HT-29 (cell line): ENCODE measurements at regions not wholly inside any gene's neighbourhood (a gene's known extent, or its start where the extent isn't known, plus 50 kb on each side); places are given as distances from the start of the nearest gene placed in this dataset.

Experiments
- DNase-seq: peaks from one replicate; pipeline ENCODE4 v3.0.0-alpha.2; 2015; ENCODE audit warnings: low spot score

- no peak for DNase-seq
These were observed 282.0 kb upstream of the PPFIA2 start for GRCh38 chr12:82040987-82041743.

GRCh38 chr12:82034769-82035168, 275.6 kb upstream of the PPFIA2 start:
- DNase-seq = no peak

GRCh38 chr12:82029936-82030335, 270.8 kb upstream of the PPFIA2 start:
- DNase-seq = no peak

- no peak for DNase-seq
These were observed 269.6 kb upstream of the PPFIA2 start for GRCh38 chr12:82028772-82029171.

GRCh38 chr12:82027612-82028011, 268.5 kb upstream of the PPFIA2 start:
- DNase-seq = no peak

GRCh38 chr12:82025462-82025861, 266.3 kb upstream of the PPFIA2 start:
- DNase-seq = no peak

GRCh38 chr12:82019533-82019932, 260.4 kb upstream of the PPFIA2 start:
- peak; percentile 39 for DNase-seq

- peak; percentile 42 for DNase-seq
These were observed 256.6 kb upstream of the PPFIA2 start for GRCh38 chr12:82015623-82016347.

- no peak for DNase-seq
These were observed 253.0 kb upstream of the PPFIA2 start for GRCh38 chr12:82012176-82012575.

GRCh38 chr12:82009524-82009923, 250.4 kb upstream of the PPFIA2 start:
- no peak for DNase-seq

- DNase-seq = no peak
These were observed 249.1 kb upstream of the PPFIA2 start for GRCh38 chr12:82008251-82008650.

- DNase-seq = no peak
These were observed 239.7 kb upstream of the PPFIA2 start for GRCh38 chr12:81998761-81999378.

GRCh38 chr12:81992461-81992860, 233.3 kb upstream of the PPFIA2 start:
- peak; percentile 44 for DNase-seq

- DNase-seq = no peak
These were observed 232.7 kb upstream of the PPFIA2 start for GRCh38 chr12:81991868-81992267.

GRCh38 chr12:81988362-81988761, 229.2 kb upstream of the PPFIA2 start:
- DNase-seq = no peak

- DNase-seq = no peak
These were observed 228.2 kb upstream of the PPFIA2 start for GRCh38 chr12:81987371-81987770.

GRCh38 chr12:81976661-81977060, 217.5 kb upstream of the PPFIA2 start:
- DNase-seq = no peak

GRCh38 chr12:81974762-81975161, 215.6 kb upstream of the PPFIA2 start:
- DNase-seq = no peak

GRCh38 chr12:81968421-81968820, 209.3 kb upstream of the PPFIA2 start:
- no peak for DNase-seq

GRCh38 chr12:81963636-81964035, 204.5 kb upstream of the PPFIA2 start:
- DNase-seq = no peak

GRCh38 chr12:81963026-81963425, 203.9 kb upstream of the PPFIA2 start:
- no peak for DNase-seq

GRCh38 chr12:81962126-81962856, 203.1 kb upstream of the PPFIA2 start:
- no peak for DNase-seq
